ENCODE measurements at regions not wholly inside any gene's neighbourhood (a gene's known extent, or its start where the extent isn't known, plus 50 kb on each side); places are given as distances from the start of the nearest gene placed in this dataset.

GRCh38 chr12:116484807-116485206 is 74.4 kb upstream of the MAP1LC3B2 start:
- TF ChIP-seq, protein P1, sequence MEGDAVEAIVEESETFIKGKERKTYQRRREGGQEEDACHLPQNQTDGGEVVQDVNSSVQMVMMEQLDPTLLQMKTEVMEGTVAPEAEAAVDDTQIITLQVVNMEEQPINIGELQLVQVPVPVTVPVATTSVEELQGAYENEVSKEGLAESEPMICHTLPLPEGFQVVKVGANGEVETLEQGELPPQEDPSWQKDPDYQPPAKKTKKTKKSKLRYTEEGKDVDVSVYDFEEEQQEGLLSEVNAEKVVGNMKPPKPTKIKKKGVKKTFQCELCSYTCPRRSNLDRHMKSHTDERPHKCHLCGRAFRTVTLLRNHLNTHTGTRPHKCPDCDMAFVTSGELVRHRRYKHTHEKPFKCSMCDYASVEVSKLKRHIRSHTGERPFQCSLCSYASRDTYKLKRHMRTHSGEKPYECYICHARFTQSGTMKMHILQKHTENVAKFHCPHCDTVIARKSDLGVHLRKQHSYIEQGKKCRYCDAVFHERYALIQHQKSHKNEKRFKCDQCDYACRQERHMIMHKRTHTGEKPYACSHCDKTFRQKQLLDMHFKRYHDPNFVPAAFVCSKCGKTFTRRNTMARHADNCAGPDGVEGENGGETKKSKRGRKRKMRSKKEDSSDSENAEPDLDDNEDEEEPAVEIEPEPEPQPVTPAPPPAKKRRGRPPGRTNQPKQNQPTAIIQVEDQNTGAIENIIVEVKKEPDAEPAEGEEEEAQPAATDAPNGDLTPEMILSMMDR (IDR thresholded peaks at IDR 0.05) = no peak
- TF ChIP-seq POLR2A (IDR thresholded peaks at IDR 0.05) (no peak), POLR2AphosphoS5 (IDR thresholded peaks at IDR 0.05) (no peak), EP300 (IDR thresholded peaks at IDR 0.05; ENCODE audit: low read depth) (no peak)
